ENCODE measurements at regions not wholly inside any gene's neighbourhood (a gene's known extent, or its start where the extent isn't known, plus 50 kb on each side); places are given as distances from the start of the nearest gene placed in this dataset.

- BruUV-seq (replicated peaks), result no TSS peak
- POLR2A ChIA-PET, result no interaction called here
Observed at GRCh38 chr6:144844596-144844995, 559.5 kb downstream of the UTRN start.

GRCh38 chr6:144845186-144845585 lies 560.1 kb downstream of the UTRN start:
- Histone ChIP-seq H3K9me3 (no peaks in the 10 kb centered on the region), H3K4me3 (ENCODE audit: low read depth, low read length) (no peak overlapping the region), H3K4me1 (no peaks in the 10 kb centered on the region), H3K27me3 (replicated peaks; ENCODE audit: control insufficient read depth, insufficient read depth, low read length) (no peaks in the 10 kb centered on the region), H3K36me3 (ENCODE audit: control insufficient read depth, insufficient read depth, low read length) (no peaks in the 10 kb centered on the region; the same call in 1 of the 2 replicates)
- BruUV-seq (replicated peaks), result no TSS peak
- TF ChIP-seq, protein P1, sequence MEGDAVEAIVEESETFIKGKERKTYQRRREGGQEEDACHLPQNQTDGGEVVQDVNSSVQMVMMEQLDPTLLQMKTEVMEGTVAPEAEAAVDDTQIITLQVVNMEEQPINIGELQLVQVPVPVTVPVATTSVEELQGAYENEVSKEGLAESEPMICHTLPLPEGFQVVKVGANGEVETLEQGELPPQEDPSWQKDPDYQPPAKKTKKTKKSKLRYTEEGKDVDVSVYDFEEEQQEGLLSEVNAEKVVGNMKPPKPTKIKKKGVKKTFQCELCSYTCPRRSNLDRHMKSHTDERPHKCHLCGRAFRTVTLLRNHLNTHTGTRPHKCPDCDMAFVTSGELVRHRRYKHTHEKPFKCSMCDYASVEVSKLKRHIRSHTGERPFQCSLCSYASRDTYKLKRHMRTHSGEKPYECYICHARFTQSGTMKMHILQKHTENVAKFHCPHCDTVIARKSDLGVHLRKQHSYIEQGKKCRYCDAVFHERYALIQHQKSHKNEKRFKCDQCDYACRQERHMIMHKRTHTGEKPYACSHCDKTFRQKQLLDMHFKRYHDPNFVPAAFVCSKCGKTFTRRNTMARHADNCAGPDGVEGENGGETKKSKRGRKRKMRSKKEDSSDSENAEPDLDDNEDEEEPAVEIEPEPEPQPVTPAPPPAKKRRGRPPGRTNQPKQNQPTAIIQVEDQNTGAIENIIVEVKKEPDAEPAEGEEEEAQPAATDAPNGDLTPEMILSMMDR (IDR thresholded peaks at IDR 0.05; ENCODE audit: insufficient read depth in 1 of 2, low read depth in 1 of 2, low read length in 1 of 2, severe bottlenecking in 1 of 2, unreplicated experiment in 1 of 2), result no peak
- Mint-ChIP-seq H3K36me3 (ENCODE audit: insufficient read depth, unreplicated experiment) (peaks cover 51% of the 10 kb centered on the region), H3K27ac (ENCODE audit: unreplicated experiment) (no peak overlapping the region), H3K4me3 (ENCODE audit: unreplicated experiment) (no peak overlapping the region), H3K9me3 (ENCODE audit: unreplicated experiment) (no peaks in the 10 kb centered on the region), H3K27me3 (ENCODE audit: insufficient read depth, unreplicated experiment) (no peaks in the 10 kb centered on the region), H3K4me1 (ENCODE audit: low read depth, unreplicated experiment) (no peaks in the 10 kb centered on the region)
- ChIA-PET CTCF (no interaction called here), POLR2A (no interaction called here)
- no peak for DNase-seq
- intact Hi-C loops (cut with micrococcal nuclease; ENCODE audit: unreplicated experiment), result no loop called here

More at GRCh38 chr6:144844596-144844995, 559.5 kb downstream of the UTRN start:
- CTCF ChIA-PET, result no interaction called here
- TF ChIP-seq, protein P1 (IDR thresholded peaks at IDR 0.05; ENCODE audit: insufficient read depth in 1 of 2, low read depth in 1 of 2, low read length in 1 of 2, severe bottlenecking in 1 of 2, unreplicated experiment in 1 of 2), result no peak
- Histone ChIP-seq H3K9me3 (no peaks in the 10 kb centered on the region), H3K27me3 (replicated peaks; ENCODE audit: control insufficient read depth, insufficient read depth, low read length) (no peaks in the 10 kb centered on the region), H3K36me3 (ENCODE audit: control insufficient read depth, insufficient read depth, low read length) (no peaks in the 10 kb centered on the region; the same call in 1 of the 2 replicates), H3K4me3 (ENCODE audit: low read depth, low read length) (no peak overlapping the region), H3K4me1 (no peaks in the 10 kb centered on the region)
- H3K27ac Mint-ChIP-seq (ENCODE audit: unreplicated experiment), result no peak overlapping the region
- H3K4me1 Mint-ChIP-seq (ENCODE audit: low read depth, unreplicated experiment), result no peaks in the 10 kb centered on the region
- DNase-seq, result no peak
- H3K9me3 Mint-ChIP-seq (ENCODE audit: unreplicated experiment), result no peaks in the 10 kb centered on the region
- no peak overlapping the region for H3K4me3 Mint-ChIP-seq (ENCODE audit: unreplicated experiment)
- intact Hi-C loops (cut with micrococcal nuclease; ENCODE audit: unreplicated experiment), result no loop called here
- no peaks in the 10 kb centered on the region for H3K27me3 Mint-ChIP-seq (ENCODE audit: insufficient read depth, unreplicated experiment)
- peaks cover 49% of the 10 kb centered on the region for H3K36me3 Mint-ChIP-seq (ENCODE audit: insufficient read depth, unreplicated experiment)

DNA sequence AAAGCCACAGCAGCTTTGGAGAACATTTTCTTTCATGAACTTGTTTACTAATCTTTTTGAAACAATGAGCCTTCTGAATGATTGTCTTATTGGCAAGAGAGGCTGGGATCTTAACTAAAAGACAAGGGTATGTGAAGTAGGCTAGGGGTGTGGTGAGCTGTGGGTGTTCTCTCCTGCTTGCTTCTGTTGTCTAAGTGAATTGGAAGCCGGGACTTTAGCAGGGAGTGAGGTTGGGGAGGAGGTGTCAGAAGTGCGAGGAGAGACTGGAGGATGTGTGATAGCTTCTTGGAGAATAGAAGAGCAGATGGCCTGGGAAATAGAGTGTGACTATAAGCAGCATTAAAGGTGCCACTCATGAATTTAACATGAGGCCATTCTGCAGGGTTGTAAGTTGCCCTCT lies 562.8 kb downstream of the UTRN start:
- intact Hi-C loops (cut with micrococcal nuclease; ENCODE audit: unreplicated experiment), result no loop called here
- no peak for DNase-seq
- POLR2A ChIA-PET, result no interaction called here
- CTCF ChIA-PET, result no interaction called here
- BruUV-seq (replicated peaks), result no TSS peak
- Histone ChIP-seq H3K4me1 (no peaks in the 10 kb centered on the region), H3K36me3 (ENCODE audit: control insufficient read depth, insufficient read depth, low read length) (no peaks in the 10 kb centered on the region; the same call in 1 of the 2 replicates), H3K9me3 (no peaks in the 10 kb centered on the region), H3K27me3 (replicated peaks; ENCODE audit: control insufficient read depth, insufficient read depth, low read length) (no peaks in the 10 kb centered on the region), H3K4me3 (ENCODE audit: low read depth, low read length) (no peak overlapping the region)
- H3K27me3 Mint-ChIP-seq (ENCODE audit: insufficient read depth, unreplicated experiment), result no peaks in the 10 kb centered on the region
- no peak overlapping the region for H3K4me3 Mint-ChIP-seq (ENCODE audit: unreplicated experiment)
- TF ChIP-seq, protein P1 (IDR thresholded peaks at IDR 0.05; ENCODE audit: insufficient read depth in 1 of 2, low read depth in 1 of 2, low read length in 1 of 2, severe bottlenecking in 1 of 2, unreplicated experiment in 1 of 2), result no peak
- H3K36me3 Mint-ChIP-seq (ENCODE audit: insufficient read depth, unreplicated experiment), result peaks cover 47% of the 10 kb centered on the region
- no peak overlapping the region for H3K27ac Mint-ChIP-seq (ENCODE audit: unreplicated experiment)
- no peaks in the 10 kb centered on the region for H3K9me3 Mint-ChIP-seq (ENCODE audit: unreplicated experiment)
- no peaks in the 10 kb centered on the region for H3K4me1 Mint-ChIP-seq (ENCODE audit: low read depth, unreplicated experiment)
